ENCODE measurements at regions not wholly inside any gene's neighbourhood (a gene's known extent, or its start where the extent isn't known, plus 50 kb on each side); places are given as distances from the start of the nearest gene placed in this dataset.

DNA sequence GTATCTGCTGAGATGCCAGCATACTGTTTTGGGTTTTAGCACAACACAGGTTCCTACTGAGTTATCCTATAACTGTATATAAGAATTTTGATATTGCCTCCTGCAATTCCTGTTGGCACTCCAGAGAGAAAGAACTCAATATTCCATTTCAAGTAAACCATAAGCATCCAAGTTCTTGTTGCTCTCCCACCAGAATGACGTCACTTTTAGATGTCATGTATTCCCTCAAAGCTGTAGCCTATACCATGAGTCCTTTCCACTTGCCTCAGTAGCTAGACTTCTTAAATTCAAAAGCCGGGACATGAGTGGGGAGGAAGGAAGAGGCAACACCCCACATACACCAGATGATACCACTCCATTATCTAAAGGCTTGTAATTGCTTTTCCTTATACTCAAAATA lies 171.5 kb downstream of the ALDH8A1 start:
- Histone ChIP-seq H3K9ac (ENCODE audit: insufficient read depth in 1 of 2, low read depth in 2 of 2, low read length in 2 of 2) (no peak overlapping the region), H3K9me1 (ENCODE audit: control insufficient read depth, insufficient read depth, low read length) (no peaks in the 10 kb centered on the region), H3K9me3 (replicated peaks; ENCODE audit: control insufficient read depth, insufficient read depth, low read depth, low read length) (no peaks in the 10 kb centered on the region), H4K20me1 (replicated peaks; ENCODE audit: control insufficient read depth, insufficient read depth, low read length) (no peaks in the 10 kb centered on the region), H3K79me2 (ENCODE audit: control insufficient read depth, insufficient read depth, low read length) (no peaks in the 10 kb centered on the region), H3K4me2 (ENCODE audit: insufficient read depth, low read length) (no peak overlapping the region), H3K4me3 (no peak overlapping the region), H3K27ac (ENCODE audit: extremely low read depth, low read depth, low read length) (no peak overlapping the region), H3K36me3 (ENCODE audit: control insufficient read depth, insufficient read depth, low read length) (no peaks in the 10 kb centered on the region), H2AFZ (ENCODE audit: low read depth, low read length) (no peak overlapping the region), H3K4me1 (replicated peaks in 1 of 2; ENCODE audit: control insufficient read depth in 2 of 2, insufficient read depth in 2 of 2, low read length in 2 of 2) (no peaks in the 10 kb centered on the region), H3K27me3 (ENCODE audit: control insufficient read depth in 2 of 2, insufficient read depth in 2 of 2, low read length in 2 of 2) (no peaks in the 10 kb centered on the region; a peak in 1 of 5 replicates)
- no peak for ATAC-seq
- FAIRE-seq: no peak
- no peak for DNase-seq (ENCODE audit: extremely low read depth in 1 of 4, low spot score in 3 of 4)
- intact Hi-C loops (cut with micrococcal nuclease) (no loop called here), in situ Hi-C loops (cut with MboI) (no loop called here)
- WGBS (ENCODE audit: insufficient coverage, low coverage, missing lambda C conversion rate): 0% methylated on average over 2 of the region's 2 CpGs
- ChIA-PET CTCF (ENCODE audit: low intra/inter-chr PET ratio) (no interaction called here), POLR2A (interaction anchor here (1.0 kb wide), 1 partner anchor 9 kb away, joined by 3 read pairs; no protein-coding TSS in a partner anchor)
- no TSS peak for BruUV-seq (replicated peaks)
- TF ChIP-seq PTTG1 (tag; IDR thresholded peaks at IDR 0.05; ENCODE audit: low read depth) (no peak), JUND (IDR thresholded peaks at IDR 0.05; ENCODE audit: borderline replicate concordance, low read depth, low read length) (0 out of 2 replicates have a peak, but pooled peaks have one; percentile 4), JUND (tag; IDR thresholded peaks at IDR 0.05; ENCODE audit: borderline replicate concordance, low read depth, low read length) (no peak; the same call in 2 of the 3 replicates), ZBTB11 (CRISPR knock-in tag; IDR thresholded peaks at IDR 0.05) (no peak), HDAC3 (IDR thresholded peaks at IDR 0.05; ENCODE audit: borderline replicate concordance, partially characterized antibody) (no peak), EP400 (IDR thresholded peaks at IDR 0.05) (no peak), TBL1XR1 (IDR thresholded peaks at IDR 0.05; ENCODE audit: low read length in 2 of 2) (no peak), KLF6 (CRISPR knock-in tag; IDR thresholded peaks at IDR 0.05; ENCODE audit: borderline replicate concordance) (no peak), NR4A1 (CRISPR knock-in tag; IDR thresholded peaks at IDR 0.05) (no peak), NR4A1 (tag; IDR thresholded peaks at IDR 0.05) (no peak), ATF7 (IDR thresholded peaks at IDR 0.05) (peak; percentile 60; the same call in 1 of the 2 replicates), ZNF224 (CRISPR knock-in tag; IDR thresholded peaks at IDR 0.05) (no peak), ZNF639 (CRISPR knock-in tag; conservative IDR thresholded peaks at IDR 0.05 in 1 of 2, IDR thresholded peaks at IDR 0.05 in 1 of 2) (no peak), MYBL2 (IDR thresholded peaks at IDR 0.05; ENCODE audit: low read depth) (no peak), MYBL2 (CRISPR knock-in tag; IDR thresholded peaks at IDR 0.05; ENCODE audit: borderline replicate concordance) (no peak)
- TF ChIP-seq, protein P1, sequence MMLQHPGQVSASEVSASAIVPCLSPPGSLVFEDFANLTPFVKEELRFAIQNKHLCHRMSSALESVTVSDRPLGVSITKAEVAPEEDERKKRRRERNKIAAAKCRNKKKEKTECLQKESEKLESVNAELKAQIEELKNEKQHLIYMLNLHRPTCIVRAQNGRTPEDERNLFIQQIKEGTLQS (IDR thresholded peaks at IDR 0.05): peak; percentile 72
- TF ChIP-seq, protein P1 (CRISPR knock-in tag; conservative IDR thresholded peaks at IDR 0.05): no peak
